ENCODE measurements at regions not wholly inside any gene's neighbourhood (a gene's known extent, or its start where the extent isn't known, plus 50 kb on each side); places are given as distances from the start of the nearest gene placed in this dataset.
A peak's percentile ranks its signal among the peaks of the same experiment; 100 is the strongest.

DNA sequence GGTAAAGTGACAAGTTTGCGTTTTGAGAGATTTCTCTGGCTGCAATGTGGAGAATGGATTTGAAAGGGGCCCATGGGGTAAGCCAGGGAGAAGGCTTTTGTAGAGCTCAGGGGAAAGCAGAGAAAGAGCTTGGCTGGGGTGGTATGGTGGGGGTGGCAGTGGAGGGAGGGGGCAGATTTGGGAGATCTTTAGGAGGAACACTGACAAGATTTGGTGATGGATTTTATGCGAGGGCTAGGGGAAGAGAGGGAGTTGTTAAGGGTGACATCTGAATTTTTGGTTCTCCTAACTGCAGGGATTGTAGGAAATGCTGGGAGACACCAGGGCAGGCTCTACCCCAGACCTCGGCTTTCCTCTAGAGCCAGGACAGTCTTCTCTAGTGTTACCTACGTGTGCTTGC, 108.7 kb upstream of the ZNF678 start:
- TF ChIP-seq EZH2 (IDR thresholded peaks at IDR 0.05) (no peak), POLR2AphosphoS5 (IDR thresholded peaks at IDR 0.05; ENCODE audit: borderline replicate concordance, low read depth, low read length) (no peak)
- no peaks in the 10 kb centered on the region for H3K36me3 ChIP-seq (ENCODE audit: insufficient read depth, low read length)
- H3K27ac ChIP-seq, result no peak overlapping the region
- no peaks in the 10 kb centered on the region for H3K9me3 ChIP-seq (ENCODE audit: low read depth, low read length)
- H3K4me3 ChIP-seq, result peak overlapping the region; percentile 36
- H3K9ac ChIP-seq (ENCODE audit: insufficient read length), result no peak overlapping the region
- no peak for DNase-seq (ENCODE audit: low read depth, low spot score)

DNA sequence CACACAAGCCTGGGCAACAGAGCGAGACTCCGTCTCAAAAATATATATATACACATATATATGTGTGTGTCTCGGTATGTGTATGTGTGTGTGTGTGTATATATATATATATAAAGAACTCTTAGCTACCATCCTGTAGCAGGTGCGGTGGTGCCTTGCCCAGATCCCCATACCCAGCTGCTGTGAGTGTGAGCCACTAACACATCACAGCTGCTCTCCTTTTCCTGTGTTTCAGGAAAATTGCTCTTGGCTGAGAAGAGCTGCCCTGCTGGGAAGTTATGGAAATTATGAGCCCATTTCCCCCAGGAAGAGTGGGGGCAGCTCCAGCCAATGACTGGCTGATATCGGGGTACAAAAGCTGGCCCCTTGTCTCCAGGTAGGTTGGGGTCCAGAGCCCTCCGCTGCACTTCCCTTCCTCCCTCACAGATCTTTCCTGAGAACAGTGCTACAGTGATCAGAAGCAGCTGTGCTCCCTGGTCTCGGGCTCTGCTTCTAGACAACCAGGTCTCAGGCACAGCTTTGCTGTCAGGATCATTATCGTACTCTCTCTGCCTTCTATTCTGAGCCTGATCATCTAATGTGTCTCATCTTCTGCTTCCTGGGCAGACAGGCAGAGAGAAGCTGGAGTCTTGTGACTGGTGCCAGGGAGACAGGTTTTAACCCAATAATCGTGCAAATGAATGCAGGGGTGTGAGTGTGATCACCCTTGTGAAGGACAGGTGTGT, 109.6 kb upstream of the ZNF678 start:
- H3K27ac ChIP-seq, result no peak overlapping the region
- no peaks in the 10 kb centered on the region for H3K36me3 ChIP-seq (ENCODE audit: insufficient read depth, low read length)
- peak overlapping the region; percentile 36 for H3K4me3 ChIP-seq
- TF ChIP-seq POLR2AphosphoS5 (IDR thresholded peaks at IDR 0.05; ENCODE audit: borderline replicate concordance, low read depth, low read length) (no peak), EZH2 (IDR thresholded peaks at IDR 0.05) (no peak), FOXP2 (optimal IDR thresholded peaks at IDR 0.05; ENCODE audit: control extremely low read depth, extremely low read length, insufficient read depth) (no peak)
- no peak overlapping the region for H3K9ac ChIP-seq (ENCODE audit: insufficient read length)
- DNase-seq (ENCODE audit: low read depth, low spot score), result no peak
- H3K9me3 ChIP-seq (ENCODE audit: low read depth, low read length), result no peaks in the 10 kb centered on the region

DNA sequence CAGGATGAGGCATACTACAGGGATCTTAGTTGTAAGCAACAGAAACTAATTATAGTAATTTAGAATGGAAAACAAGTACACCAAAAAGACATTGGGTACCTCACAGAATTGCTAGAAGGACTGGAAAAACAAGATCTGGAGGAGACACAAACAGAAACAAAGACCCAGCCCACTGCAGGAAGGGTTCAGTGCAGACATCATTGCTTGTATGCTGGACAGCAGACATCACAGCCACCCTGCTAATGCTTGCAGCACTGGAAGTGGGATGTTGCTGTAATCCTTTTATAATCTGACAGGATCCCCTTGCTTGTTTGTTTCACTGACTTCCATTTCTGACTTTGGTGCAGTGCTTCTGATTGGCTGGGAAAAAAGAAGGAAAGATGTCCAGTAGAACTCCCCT, 111.4 kb upstream of the ZNF678 start:
- no peak for DNase-seq (ENCODE audit: low read depth, low spot score)

DNA sequence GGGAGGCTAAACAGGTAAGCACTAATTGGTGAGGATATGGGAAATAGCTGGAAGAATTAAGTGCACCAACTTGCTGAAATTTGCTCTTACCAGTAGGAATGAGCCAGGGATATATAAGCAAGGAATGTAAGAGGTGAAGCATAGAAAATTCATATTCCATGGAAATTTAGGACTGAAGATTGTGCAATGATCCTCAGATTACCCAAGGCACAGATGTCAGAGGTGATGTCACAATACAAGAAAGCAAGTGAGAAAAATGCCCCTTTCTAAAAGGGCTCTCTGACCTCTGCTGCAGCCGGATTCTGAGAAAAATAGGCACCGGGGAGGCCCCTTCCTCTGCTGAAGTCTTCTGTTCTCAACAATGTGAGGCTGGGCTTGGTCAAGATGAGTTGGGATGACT, 112.3 kb upstream of the ZNF678 start:
- H3K4me3 ChIP-seq, result no peak overlapping the region
- DNase-seq (ENCODE audit: low read depth, low spot score), result no peak
- H3K36me3 ChIP-seq (ENCODE audit: insufficient read depth, low read length), result no peaks in the 10 kb centered on the region
- TF ChIP-seq POLR2AphosphoS5 (IDR thresholded peaks at IDR 0.05; ENCODE audit: borderline replicate concordance, low read depth, low read length) (no peak), EZH2 (IDR thresholded peaks at IDR 0.05) (no peak), FOXP2 (optimal IDR thresholded peaks at IDR 0.05; ENCODE audit: control extremely low read depth, extremely low read length, insufficient read depth) (no peak)
- no peak overlapping the region for H3K9ac ChIP-seq (ENCODE audit: insufficient read length)
- no peaks in the 10 kb centered on the region for H3K9me3 ChIP-seq (ENCODE audit: low read depth, low read length)
- no peak overlapping the region for H3K27ac ChIP-seq

More for the DNA sequence above, 111.4 kb upstream of the ZNF678 start:
- Histone ChIP-seq H3K4me3 (no peak overlapping the region), H3K9me3 (ENCODE audit: low read depth, low read length) (no peaks in the 10 kb centered on the region), H3K9ac (ENCODE audit: insufficient read length) (no peak overlapping the region), H3K27ac (no peak overlapping the region), H3K36me3 (ENCODE audit: insufficient read depth, low read length) (no peaks in the 10 kb centered on the region)
- TF ChIP-seq POLR2AphosphoS5 (IDR thresholded peaks at IDR 0.05; ENCODE audit: borderline replicate concordance, low read depth, low read length) (no peak), EZH2 (IDR thresholded peaks at IDR 0.05) (no peak), FOXP2 (optimal IDR thresholded peaks at IDR 0.05; ENCODE audit: control extremely low read depth, extremely low read length, insufficient read depth) (no peak)

- Histone ChIP-seq H3K4me3 (no peak overlapping the region), H3K9me3 (ENCODE audit: low read depth, low read length) (no peaks in the 10 kb centered on the region), H3K27ac (no peak overlapping the region), H3K9ac (ENCODE audit: insufficient read length) (no peak overlapping the region), H3K36me3 (ENCODE audit: insufficient read depth, low read length) (no peaks in the 10 kb centered on the region)
- no peak for TF ChIP-seq FOXP2 (optimal IDR thresholded peaks at IDR 0.05; ENCODE audit: control extremely low read depth, extremely low read length, insufficient read depth)
- DNase-seq (ENCODE audit: low read depth, low spot score), result no peak
Observed at GRCh38 chr1:227450489-227450888, 112.9 kb upstream of the ZNF678 start.

- H3K9ac ChIP-seq (ENCODE audit: insufficient read length), result no peak overlapping the region
- TF ChIP-seq FOXP2 (optimal IDR thresholded peaks at IDR 0.05; ENCODE audit: control extremely low read depth, extremely low read length, insufficient read depth) (no peak), EZH2 (IDR thresholded peaks at IDR 0.05) (no peak), POLR2AphosphoS5 (IDR thresholded peaks at IDR 0.05; ENCODE audit: borderline replicate concordance, low read depth, low read length) (no peak)
- no peak for DNase-seq (ENCODE audit: low read depth, low spot score)
- no peak overlapping the region for H3K4me3 ChIP-seq
- H3K27ac ChIP-seq, result no peak overlapping the region
- no peaks in the 10 kb centered on the region for H3K36me3 ChIP-seq (ENCODE audit: insufficient read depth, low read length)
- no peaks in the 10 kb centered on the region for H3K9me3 ChIP-seq (ENCODE audit: low read depth, low read length)
Observed at GRCh38 chr1:227449741-227450441, 113.5 kb upstream of the ZNF678 start.

DNA sequence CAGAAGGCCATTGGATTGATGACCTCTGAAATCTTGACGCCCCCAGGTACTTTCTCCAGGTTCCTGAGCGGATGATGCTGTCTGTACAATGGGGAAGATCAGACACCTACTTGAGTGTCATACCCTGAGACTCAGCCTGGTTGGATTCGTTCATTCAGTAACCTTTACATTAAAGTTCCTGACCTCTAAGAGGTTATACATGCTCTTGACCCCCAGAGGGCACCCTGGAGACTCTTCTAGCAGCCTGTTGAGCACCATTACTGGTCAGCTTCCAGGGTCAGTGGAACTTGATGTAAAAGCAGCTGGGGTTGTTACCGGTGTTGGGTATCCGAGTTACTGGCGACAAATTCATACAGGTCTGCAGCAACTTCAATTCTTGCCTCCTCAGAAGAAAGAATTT, 114.3 kb upstream of the ZNF678 start:
- H3K36me3 ChIP-seq (ENCODE audit: insufficient read depth, low read length), result no peaks in the 10 kb centered on the region
- no peak for DNase-seq (ENCODE audit: low read depth, low spot score)
- no peak overlapping the region for H3K4me3 ChIP-seq
- TF ChIP-seq EZH2 (IDR thresholded peaks at IDR 0.05) (no peak), POLR2AphosphoS5 (IDR thresholded peaks at IDR 0.05; ENCODE audit: borderline replicate concordance, low read depth, low read length) (no peak), FOXP2 (optimal IDR thresholded peaks at IDR 0.05; ENCODE audit: control extremely low read depth, extremely low read length, insufficient read depth) (no peak)
- H3K9ac ChIP-seq (ENCODE audit: insufficient read length), result no peak overlapping the region
- no peak overlapping the region for H3K27ac ChIP-seq
- H3K9me3 ChIP-seq (ENCODE audit: low read depth, low read length), result no peaks in the 10 kb centered on the region

GRCh38 chr1:227447531-227447990, 115.8 kb upstream of the ZNF678 start:
- Histone ChIP-seq H3K9me3 (ENCODE audit: low read depth, low read length) (no peaks in the 10 kb centered on the region), H3K4me3 (no peak overlapping the region), H3K27ac (no peak overlapping the region), H3K36me3 (ENCODE audit: insufficient read depth, low read length) (no peaks in the 10 kb centered on the region), H3K9ac (ENCODE audit: insufficient read length) (no peak overlapping the region)
- TF ChIP-seq EZH2 (IDR thresholded peaks at IDR 0.05) (no peak), FOXP2 (optimal IDR thresholded peaks at IDR 0.05; ENCODE audit: control extremely low read depth, extremely low read length, insufficient read depth) (no peak), POLR2AphosphoS5 (IDR thresholded peaks at IDR 0.05; ENCODE audit: borderline replicate concordance, low read depth, low read length) (no peak)
- no peak for DNase-seq (ENCODE audit: low read depth, low spot score)

Measured in SK-N-MC (cell line).